Lower leg skin (tissue), 4 donors: ENCODE measurements at regions not wholly inside any gene's neighbourhood (a gene's known extent, or its start where the extent isn't known, plus 50 kb on each side); places are given as distances from the start of the nearest gene placed in this dataset.

Experiments
- DNase-seq, 2 donors: peaks; one replicate each; pipeline ENCODE4 v3.0.0-alpha.2; 2019; ENCODE audit warnings: low spot score in 2 of 2
- H3K4me3 ChIP-seq: fragments of 200-600 bp; sonication (generic); 2 replicates; pipeline ENCODE4 v1.5.1; 2017; ENCODE audit warnings: mild to moderate bottlenecking, low read depth; ENCODE audit not compliant: poor library complexity, severe bottlenecking
- CTCF ChIP-seq, 3 donors: fragments of 450-650 bp; IDR thresholded peaks; one replicate each; pipeline ENCODE4 v1.5.1; 2016; ENCODE audit warnings: antibody characterized with exemption in 3 of 3, mild to moderate bottlenecking in 3 of 3, moderate library complexity in 2 of 3
- POLR2A ChIP-seq, 2 donors: fragments of 450-650 bp; IDR thresholded peaks; one replicate each; pipeline ENCODE4 v1.6.1; 2016 to 2017; ENCODE audit warnings: antibody characterized with exemption in 2 of 2, mild to moderate bottlenecking in 1 of 2, moderate library complexity in 1 of 2
- WGBS, 2 donors: methylation state at CpG; one replicate each; pipeline ENCODE4 v1.1.5; 2018; 5-methylcytosine and 5-hydroxymethylcytosine counted together
- intact Hi-C: fragments of 100-400 bp; cut with DNase I; formaldehyde crosslinking; loops from one replicate; pipeline ENCODE4 v1.15.0; 2023; ENCODE audit warnings: low total_unique reads

DNA sequence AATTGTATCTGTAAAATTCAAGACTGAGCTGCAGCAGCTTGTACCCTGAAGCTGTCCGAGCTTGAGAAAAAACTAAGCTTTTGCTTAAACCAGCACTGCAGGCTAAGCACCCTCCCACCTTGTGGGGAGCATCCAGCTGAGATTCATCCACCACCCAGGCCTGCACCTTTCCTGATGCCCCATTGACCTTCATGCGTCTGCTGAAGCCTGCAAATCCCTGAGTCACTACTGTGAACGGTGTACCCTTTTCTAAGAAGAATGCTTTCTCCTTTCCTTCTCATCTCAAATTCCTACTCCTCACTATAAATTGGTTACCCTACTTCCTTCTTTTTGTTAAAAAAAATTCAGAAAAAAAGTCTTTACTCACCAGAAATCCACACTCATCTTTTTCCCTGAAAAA is 90.9 kb upstream of the RGS18 start:
- intact Hi-C loops, result no loop called here
- WGBS, 2 donors, result 67 to 76% methylated on average over 3 of the region's 3 CpGs
- DNase-seq, result no peak
- TF ChIP-seq CTCF (IDR thresholded peaks at IDR 0.05), result no peak
- no peak for TF ChIP-seq POLR2A (IDR thresholded peaks at IDR 0.05)
- H3K4me3 ChIP-seq, result no peak overlapping the region

GRCh38 chr1:192070213-192070612 is 88.0 kb upstream of the RGS18 start:
- DNase-seq, result no peak
- intact Hi-C loops, result no loop called here
- TF ChIP-seq CTCF (IDR thresholded peaks at IDR 0.05) (no peak), POLR2A (IDR thresholded peaks at IDR 0.05) (no peak)
- no peak overlapping the region for H3K4me3 ChIP-seq
- 88 to 92% methylated on average over 2 of the region's 2 CpGs for WGBS, 2 donors

DNA sequence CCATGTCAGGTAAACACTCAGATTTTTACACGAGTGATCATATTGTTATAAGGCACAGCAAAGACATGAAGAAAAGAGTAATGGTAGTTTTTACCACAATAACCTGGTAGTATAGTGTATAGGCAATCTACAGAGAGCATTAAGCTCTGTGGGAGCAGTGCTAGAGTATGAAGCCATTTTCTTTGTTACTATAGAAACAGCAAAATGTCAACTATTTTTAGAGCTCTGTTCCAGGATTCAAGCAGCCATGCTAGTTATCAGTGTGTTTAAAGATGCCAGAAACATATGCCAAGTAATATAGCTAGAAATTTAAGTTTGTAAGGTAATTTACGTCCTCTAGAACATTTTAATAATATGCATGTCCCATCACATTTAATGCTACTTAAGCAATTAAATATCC is 77.6 kb upstream of the RGS18 start:
- TF ChIP-seq POLR2A (IDR thresholded peaks at IDR 0.05) (no peak), CTCF (IDR thresholded peaks at IDR 0.05) (no peak)
- intact Hi-C loops, result no loop called here
- 72 to 74% methylated on average over 2 of the region's 2 CpGs for WGBS, 2 donors
- H3K4me3 ChIP-seq, result no peak overlapping the region
- no peak for DNase-seq

DNA sequence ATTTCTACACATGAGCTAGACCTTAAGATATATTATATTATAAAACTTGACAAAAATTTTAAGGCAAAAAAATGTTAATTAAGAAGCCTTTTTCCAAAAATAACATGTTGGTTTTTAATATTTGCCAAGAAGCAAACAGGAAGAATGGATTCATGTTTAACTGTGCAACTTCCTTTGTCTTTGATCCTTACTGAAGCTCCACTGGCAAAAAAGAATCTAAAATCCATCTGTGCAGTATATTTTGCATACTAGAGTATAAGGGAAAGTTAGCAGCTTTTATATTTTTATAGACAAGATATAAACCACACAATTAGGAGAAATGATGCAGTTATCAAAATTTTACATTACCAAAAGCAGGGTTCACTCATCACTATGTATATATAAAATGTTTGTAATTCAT is 76.9 kb upstream of the RGS18 start:
- intact Hi-C loops, result no loop called here
- no peak for TF ChIP-seq CTCF (IDR thresholded peaks at IDR 0.05)
- no peak for TF ChIP-seq POLR2A (IDR thresholded peaks at IDR 0.05)
- DNase-seq, result no peak
- H3K4me3 ChIP-seq, result no peak overlapping the region

DNA sequence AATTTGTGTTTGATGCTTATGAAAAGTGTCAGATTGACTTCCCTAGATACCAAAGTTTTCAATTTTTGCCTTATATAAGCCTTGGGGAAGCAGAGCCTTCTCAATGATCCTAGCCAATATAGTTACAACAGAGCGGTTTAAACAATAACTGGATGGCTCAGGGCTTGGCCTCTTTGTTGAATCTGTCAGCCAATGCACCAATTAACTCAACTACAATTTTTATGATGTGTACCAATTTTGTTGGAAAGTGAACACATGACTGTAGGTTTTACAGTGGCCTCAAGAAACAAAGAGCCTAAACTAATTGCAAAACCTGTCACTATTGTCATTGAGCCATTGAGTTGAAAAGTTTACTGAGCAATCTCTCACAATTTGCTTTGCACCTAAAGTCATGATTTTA is 71.6 kb upstream of the RGS18 start:
- no peak overlapping the region for H3K4me3 ChIP-seq
- WGBS, 2 donors, result 65 to 74% methylated on average over 1 of the region's 1 CpG
- TF ChIP-seq POLR2A (IDR thresholded peaks at IDR 0.05) (no peak), CTCF (IDR thresholded peaks at IDR 0.05) (no peak)
- no peak for DNase-seq
- intact Hi-C loops, result no loop called here

DNA sequence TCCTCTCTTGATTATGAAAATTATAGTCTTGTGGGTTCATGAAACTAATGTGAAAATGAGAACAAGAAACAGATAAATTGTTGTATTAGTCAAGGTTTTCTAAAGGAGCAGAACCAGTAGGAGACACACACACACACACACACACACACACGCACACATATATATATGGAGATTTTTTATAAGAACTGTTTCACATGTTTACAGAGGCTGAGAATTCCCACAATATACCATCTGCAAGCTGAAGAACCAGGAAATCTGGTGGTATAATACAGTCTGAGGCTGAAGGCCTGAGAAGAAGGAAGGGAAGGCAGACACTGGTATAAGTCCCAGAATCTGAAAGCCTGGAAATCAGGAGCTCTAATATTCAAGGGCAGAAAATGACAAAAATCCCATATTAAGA is 70.9 kb upstream of the RGS18 start:
- DNase-seq, result no peak
- intact Hi-C loops, result no loop called here
- no peak for TF ChIP-seq CTCF (IDR thresholded peaks at IDR 0.05)
- no peak for TF ChIP-seq POLR2A (IDR thresholded peaks at IDR 0.05)
- 88 to 91% methylated on average over 1 of the region's 1 CpG for WGBS, 2 donors
- H3K4me3 ChIP-seq, result no peak overlapping the region
